Mucosa of descending colon (tissue), 3 donors: ENCODE measurements at regions not wholly inside any gene's neighbourhood (a gene's known extent, or its start where the extent isn't known, plus 50 kb on each side); places are given as distances from the start of the nearest gene placed in this dataset.

Experiments used
- ATAC-seq: fragments of 200-7000 bp; cut with Tn5 transposase; one replicate; pipeline ENCODE4 v1.9.1; 2020; ENCODE audit warnings: mild to moderate bottlenecking, moderate library complexity
- DNase-seq, 3 donors: peaks; one replicate each; pipeline ENCODE4 v3.0.0-alpha.2; 2020
- H3K36me3 ChIP-seq: fragments of 200-600 bp; one replicate; pipeline ENCODE4 v1.8.0; 2021; ENCODE audit warnings: low read depth, mild to moderate bottlenecking
- H3K4me1 ChIP-seq: fragments of 200-600 bp; one replicate; pipeline ENCODE4 v1.8.0; 2021; ENCODE audit warnings: low read depth, mild to moderate bottlenecking
- H3K4me3 ChIP-seq: fragments of 200-600 bp; one replicate; pipeline ENCODE4 v1.8.0; 2021; ENCODE audit warnings: mild to moderate bottlenecking
- H3K9me3 ChIP-seq: fragments of 200-600 bp; one replicate; pipeline ENCODE4 v1.8.0; 2021; ENCODE audit warnings: mild to moderate bottlenecking
- intact Hi-C, 2 donors: fragments of 100-400 bp; cut with DNase I in 1 of 2; cut with micrococcal nuclease in 1 of 2; formaldehyde crosslinking; loops; one replicate each; pipeline versions ENCODE4 v1.11.0 to v1.11.1; 2022; cut with DNase I, micrococcal nuclease
- TF ChIP-seq, protein P1 (sequence below): fragments of 200-600 bp; IDR thresholded peaks from one replicate; pipeline ENCODE4 v1.8.0; 2022; ENCODE audit warnings: antibody characterized with exemption, mild to moderate bottlenecking
- donor health status: DM: no; HTN: no; CAD: no; lungs with moderate emphysema.
- donor health status: DM: no; HTN: no; CAD: no.
- donor health status: DM: no; HTN: yes; CAD: no.

DNA sequence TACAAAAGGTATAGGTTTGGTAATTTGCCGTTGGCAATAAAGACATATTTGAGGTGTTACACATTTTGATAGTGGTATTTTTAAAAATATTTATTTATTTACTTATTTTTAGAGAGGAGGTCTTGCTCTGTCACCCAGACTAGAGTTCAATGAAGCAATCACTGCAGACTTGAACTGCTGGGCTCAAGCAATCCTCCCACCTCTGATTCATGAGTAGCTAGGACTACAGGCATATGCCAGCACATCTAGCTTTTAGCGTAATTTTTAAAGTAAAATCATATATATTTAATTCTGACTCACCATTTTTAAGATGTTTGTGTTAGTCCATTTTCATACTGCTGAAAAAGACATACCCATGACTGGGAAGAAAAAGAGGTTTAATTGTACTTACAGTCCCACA, 1974.3 kb downstream of the EFNA5 start:
- TF ChIP-seq, protein P1, sequence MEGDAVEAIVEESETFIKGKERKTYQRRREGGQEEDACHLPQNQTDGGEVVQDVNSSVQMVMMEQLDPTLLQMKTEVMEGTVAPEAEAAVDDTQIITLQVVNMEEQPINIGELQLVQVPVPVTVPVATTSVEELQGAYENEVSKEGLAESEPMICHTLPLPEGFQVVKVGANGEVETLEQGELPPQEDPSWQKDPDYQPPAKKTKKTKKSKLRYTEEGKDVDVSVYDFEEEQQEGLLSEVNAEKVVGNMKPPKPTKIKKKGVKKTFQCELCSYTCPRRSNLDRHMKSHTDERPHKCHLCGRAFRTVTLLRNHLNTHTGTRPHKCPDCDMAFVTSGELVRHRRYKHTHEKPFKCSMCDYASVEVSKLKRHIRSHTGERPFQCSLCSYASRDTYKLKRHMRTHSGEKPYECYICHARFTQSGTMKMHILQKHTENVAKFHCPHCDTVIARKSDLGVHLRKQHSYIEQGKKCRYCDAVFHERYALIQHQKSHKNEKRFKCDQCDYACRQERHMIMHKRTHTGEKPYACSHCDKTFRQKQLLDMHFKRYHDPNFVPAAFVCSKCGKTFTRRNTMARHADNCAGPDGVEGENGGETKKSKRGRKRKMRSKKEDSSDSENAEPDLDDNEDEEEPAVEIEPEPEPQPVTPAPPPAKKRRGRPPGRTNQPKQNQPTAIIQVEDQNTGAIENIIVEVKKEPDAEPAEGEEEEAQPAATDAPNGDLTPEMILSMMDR, result no peak
- no peaks in the 10 kb centered on the region for H3K4me1 ChIP-seq
- no peak overlapping the region for H3K4me3 ChIP-seq
- intact Hi-C loops, result no loop called here
- DNase-seq (no peak), ATAC-seq (no peak)
- peaks cover under 1% of the 10 kb centered on the region for H3K9me3 ChIP-seq
- no peaks in the 10 kb centered on the region for H3K36me3 ChIP-seq

DNA sequence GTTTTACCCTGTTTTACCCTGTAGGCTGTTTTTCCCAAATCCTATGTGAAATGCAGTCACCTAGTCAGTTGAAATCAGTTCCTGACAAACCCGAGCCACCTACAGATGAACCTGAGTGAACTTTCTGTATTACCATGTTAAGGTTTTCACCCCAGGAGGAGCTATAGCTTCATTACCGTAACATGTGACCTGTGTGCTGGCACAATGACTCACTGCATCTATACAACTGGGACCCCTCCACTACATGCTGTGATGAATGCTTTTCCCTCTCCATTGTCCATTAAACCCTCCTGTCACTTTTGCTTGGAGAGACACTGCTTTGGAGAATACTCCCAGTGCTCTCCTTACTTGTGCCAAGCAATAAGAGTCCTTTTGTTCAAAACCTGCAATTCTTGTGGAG, 1974.8 kb downstream of the EFNA5 start:
- H3K36me3 ChIP-seq, result no peaks in the 10 kb centered on the region
- no peak for ATAC-seq
- TF ChIP-seq, protein P1, result no peak
- no peak overlapping the region for H3K4me3 ChIP-seq
- H3K4me1 ChIP-seq, result no peaks in the 10 kb centered on the region
- no peak for DNase-seq
- no peaks in the 10 kb centered on the region for H3K9me3 ChIP-seq
- intact Hi-C loops, result no loop called here

DNA sequence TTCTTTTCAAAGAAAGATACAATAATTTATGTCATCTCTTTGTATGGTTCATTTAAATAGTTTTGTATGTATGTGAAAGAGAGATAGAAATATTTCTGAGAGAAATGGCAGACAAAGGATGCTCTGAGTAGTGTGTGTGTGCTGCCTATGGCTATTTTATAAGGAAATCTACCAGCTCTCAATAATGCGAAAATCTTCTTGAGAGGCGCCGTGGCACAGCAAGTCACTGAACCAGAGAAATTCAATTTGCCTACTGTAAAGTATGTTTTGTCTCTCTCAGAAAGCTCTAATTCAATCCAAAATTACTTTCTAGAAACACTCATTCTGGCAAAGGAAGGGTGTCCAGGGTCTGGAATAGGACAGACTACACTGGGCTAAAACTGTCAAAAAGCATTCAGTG, 1981.1 kb downstream of the EFNA5 start:
- Histone ChIP-seq H3K4me3 (no peak overlapping the region), H3K4me1 (no peaks in the 10 kb centered on the region), H3K9me3 (no peaks in the 10 kb centered on the region), H3K36me3 (no peaks in the 10 kb centered on the region)
- intact Hi-C loops, result no loop called here
- TF ChIP-seq, protein P1, result no peak
- ATAC-seq (no peak), DNase-seq (no peak)

DNA sequence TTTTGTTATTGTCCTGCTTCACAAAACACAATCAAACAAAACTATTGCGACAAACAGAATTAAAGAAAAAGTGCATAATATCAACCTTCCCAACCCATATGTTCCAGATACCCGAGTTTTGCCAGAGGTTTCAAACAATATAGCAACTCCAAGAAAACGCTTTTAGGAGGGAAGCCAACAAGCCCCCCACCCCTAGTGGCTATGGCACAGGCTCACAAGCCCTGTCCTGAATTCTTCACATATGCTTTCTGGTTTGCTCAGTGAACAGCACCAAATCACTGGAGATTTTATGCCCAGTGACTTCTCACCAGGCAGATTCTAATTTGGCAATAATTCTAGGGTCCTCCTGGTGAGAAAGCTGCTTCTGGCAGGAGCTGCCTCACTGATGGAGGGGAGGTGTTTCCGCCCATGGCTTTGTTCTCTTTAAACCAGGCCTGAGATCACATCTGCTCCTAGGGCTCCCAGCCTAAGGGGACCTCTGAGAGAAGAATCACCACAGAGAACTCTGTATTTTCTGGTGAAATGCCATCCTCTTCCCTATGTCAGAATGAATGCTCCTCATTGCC, 1982.4 kb downstream of the EFNA5 start:
- H3K9me3 ChIP-seq, result no peaks in the 10 kb centered on the region
- no peak overlapping the region for H3K4me3 ChIP-seq
- no peaks in the 10 kb centered on the region for H3K4me1 ChIP-seq
- intact Hi-C loops, result no loop called here
- TF ChIP-seq, protein P1, result no peak
- no peaks in the 10 kb centered on the region for H3K36me3 ChIP-seq
- DNase-seq, result no peak
- ATAC-seq, result no peak

DNA sequence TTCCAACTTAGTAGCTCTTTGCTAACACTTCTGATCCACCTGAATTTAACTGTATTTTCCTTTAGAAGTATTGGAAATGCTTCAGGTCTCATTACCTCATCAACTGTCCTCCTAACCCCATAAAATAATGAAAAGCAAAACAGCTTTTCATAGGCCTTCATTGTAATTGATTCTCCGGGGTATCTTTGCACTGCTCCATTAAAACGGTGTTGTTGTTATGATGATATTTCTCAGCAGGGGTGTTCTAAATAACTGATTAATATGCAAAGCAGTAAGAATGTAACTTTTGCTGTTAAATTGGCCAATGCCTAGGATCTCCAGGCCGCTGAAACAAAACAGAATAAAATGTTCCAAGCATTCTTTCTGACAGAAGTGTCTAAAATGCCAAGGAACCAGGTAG, 1983.2 kb downstream of the EFNA5 start:
- Histone ChIP-seq H3K4me3 (no peak overlapping the region), H3K36me3 (no peaks in the 10 kb centered on the region), H3K9me3 (no peaks in the 10 kb centered on the region), H3K4me1 (no peaks in the 10 kb centered on the region)
- TF ChIP-seq, protein P1, result no peak
- ATAC-seq, result no peak
- intact Hi-C loops, result no loop called here
- no peak for DNase-seq

DNA sequence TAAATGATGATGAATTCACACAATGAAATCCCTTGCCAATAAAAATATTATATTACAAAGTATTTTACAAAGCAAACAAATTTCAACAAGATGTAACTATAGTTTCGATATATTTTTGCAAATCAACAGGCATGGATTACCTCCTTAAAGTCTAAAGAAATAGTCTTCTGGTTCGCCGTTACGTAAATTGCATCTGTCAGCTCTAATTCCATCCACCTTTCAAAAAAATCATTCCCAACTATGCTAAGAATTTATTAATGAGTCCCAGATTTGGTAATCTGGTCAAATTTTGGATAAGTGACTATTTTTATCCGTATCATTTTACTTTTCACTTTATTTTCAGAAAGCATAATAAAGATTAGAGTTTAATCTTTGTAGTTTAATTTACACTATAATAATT, 1984.9 kb downstream of the EFNA5 start:
- Histone ChIP-seq H3K9me3 (no peaks in the 10 kb centered on the region), H3K4me3 (no peak overlapping the region), H3K4me1 (no peaks in the 10 kb centered on the region), H3K36me3 (no peaks in the 10 kb centered on the region)
- TF ChIP-seq, protein P1, result no peak
- intact Hi-C loops, result no loop called here
- DNase-seq (no peak), ATAC-seq (no peak)
